Fibroblast of mammary gland (primary cell): ENCODE measurements at regions not wholly inside any gene's neighbourhood (a gene's known extent, or its start where the extent isn't known, plus 50 kb on each side); places are given as distances from the start of the nearest gene placed in this dataset.
"Not testable (repeated sequence)": the region's sequence is repeated elsewhere in the genome, so short reads cannot be mapped to it uniquely, and the experiment has no call there.

Experiments used
- DNase-seq: peaks from one replicate; pipeline ENCODE4 v3.0.0-alpha.2; 2010; ENCODE audit warnings: low read depth
- H3K4me3 ChIP-seq: 2 replicates; pipeline ENCODE4 v1.5.1; 2011; ENCODE audit warnings: low read depth, mild to moderate bottlenecking, low read length, moderate library complexity; ENCODE audit not compliant: control insufficient read depth
- TF ChIP-seq, protein P1 (sequence below): conservative IDR thresholded peaks from 2 replicates; pipeline ENCODE4 v1.5.1; 2011; ENCODE audit warnings: low read depth, low read length, inconsistent platforms; ENCODE audit not compliant: control insufficient read depth, insufficient read depth

DNA sequence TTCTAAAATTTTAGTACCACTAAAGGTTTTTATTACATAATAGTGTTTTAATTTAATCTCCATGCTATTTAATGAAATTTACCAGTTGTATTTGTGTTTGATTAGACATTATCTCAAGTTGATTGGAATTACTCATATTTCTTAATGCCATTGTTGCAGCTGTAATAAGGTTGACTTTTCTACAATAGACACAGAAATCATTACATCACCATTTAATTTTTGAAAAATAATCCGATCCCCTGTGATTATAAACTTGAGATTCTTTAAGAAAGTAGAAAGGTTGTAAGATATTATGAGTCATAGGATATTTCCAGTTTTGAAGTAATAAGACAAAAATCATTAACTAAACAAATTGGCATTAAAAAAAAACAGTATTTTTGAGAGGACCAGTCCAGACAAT is 161.4 kb downstream of the PRL start:
- DNase-seq = no peak
- H3K4me3 ChIP-seq = no peak overlapping the region
- TF ChIP-seq, protein P1, sequence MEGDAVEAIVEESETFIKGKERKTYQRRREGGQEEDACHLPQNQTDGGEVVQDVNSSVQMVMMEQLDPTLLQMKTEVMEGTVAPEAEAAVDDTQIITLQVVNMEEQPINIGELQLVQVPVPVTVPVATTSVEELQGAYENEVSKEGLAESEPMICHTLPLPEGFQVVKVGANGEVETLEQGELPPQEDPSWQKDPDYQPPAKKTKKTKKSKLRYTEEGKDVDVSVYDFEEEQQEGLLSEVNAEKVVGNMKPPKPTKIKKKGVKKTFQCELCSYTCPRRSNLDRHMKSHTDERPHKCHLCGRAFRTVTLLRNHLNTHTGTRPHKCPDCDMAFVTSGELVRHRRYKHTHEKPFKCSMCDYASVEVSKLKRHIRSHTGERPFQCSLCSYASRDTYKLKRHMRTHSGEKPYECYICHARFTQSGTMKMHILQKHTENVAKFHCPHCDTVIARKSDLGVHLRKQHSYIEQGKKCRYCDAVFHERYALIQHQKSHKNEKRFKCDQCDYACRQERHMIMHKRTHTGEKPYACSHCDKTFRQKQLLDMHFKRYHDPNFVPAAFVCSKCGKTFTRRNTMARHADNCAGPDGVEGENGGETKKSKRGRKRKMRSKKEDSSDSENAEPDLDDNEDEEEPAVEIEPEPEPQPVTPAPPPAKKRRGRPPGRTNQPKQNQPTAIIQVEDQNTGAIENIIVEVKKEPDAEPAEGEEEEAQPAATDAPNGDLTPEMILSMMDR = no peak

DNA sequence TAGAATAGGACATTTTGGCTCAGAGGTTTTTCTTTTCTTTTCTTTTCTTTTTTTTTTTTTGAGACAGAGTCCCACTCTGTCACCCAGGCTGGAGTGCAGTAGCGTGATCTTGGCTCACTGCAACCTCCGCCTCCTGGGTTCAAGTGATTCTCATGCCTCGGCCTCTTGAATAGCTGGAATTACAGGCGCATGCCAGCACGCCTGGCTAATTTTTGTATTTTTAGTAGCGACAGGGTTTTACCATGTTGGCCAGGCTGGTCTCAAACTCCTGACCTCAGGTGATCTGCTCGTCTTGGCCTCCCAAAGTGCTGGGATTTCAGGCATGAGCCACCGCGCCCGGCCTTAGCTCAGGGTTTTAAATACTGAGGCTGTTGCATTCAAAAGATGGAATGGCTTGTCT is 156.1 kb downstream of the PRL start:
- H3K4me3 ChIP-seq, DNase-seq: not testable (repeated sequence)

DNA sequence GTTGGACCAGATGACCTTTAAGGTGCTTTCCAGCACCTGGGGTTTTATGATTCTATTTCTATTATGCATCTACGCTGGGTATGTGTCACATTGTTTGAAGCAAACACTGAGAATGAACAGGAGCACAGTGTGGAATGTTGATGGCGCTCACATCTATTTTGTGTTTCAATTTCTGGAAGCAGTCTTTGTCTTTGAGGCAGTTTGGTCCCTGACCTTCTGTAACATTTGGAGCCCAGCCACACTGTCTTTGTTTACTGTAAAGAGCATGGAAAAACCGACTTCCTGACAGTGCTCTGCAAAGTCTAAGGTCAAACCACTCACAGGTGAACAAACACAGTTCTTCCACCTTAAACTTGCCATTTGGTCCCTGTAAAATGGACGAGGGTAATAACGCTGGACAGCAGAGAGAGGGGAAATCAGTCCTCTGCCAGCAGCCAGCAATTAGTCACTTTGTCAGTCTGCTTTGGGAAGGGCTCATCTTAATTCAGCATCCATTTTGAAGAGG is 155.5 kb downstream of the PRL start:
- TF ChIP-seq, protein P1 = no peak
- H3K4me3 ChIP-seq = no peak overlapping the region
- DNase-seq = no peak

DNA sequence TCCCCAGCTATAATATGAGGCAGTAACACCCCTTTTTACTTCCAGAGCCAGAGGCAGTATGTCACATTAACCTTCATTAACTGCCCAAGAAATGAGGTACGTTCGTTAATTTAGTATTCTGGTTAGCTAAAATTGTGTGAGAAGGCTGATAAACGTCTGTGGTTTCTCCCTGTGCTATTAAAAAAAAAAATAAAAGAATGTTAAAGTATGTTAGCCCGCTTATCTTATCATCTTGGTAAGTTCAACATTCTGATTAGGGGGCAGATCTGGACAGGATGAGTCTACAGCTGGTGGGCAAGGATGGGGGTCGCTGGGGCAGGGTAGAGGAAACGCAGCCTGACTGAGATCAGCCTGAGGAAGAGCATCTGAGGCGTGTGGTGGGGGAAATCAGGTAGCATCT is 154.0 kb downstream of the PRL start:
- TF ChIP-seq, protein P1 = no peak
- DNase-seq = no peak
- H3K4me3 ChIP-seq = no peak overlapping the region

DNA sequence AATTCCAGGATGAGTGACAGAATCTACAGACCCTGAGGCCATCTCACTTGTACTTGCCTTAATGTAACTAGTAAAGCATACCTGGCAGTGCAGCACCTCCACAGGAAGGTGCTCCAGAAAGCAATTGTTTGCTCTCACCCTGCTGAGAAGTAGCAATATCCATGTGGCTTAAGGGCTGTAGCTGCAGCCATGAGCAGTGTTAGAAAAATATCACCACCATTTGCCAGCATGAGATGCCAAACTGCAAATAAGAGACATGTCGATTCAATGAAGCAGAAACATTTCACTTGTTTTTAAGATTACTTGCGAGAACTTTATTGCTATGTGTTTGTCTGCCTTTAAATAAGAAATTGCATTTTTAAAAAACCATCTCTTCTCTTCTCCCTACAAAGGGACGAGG is 151.5 kb downstream of the PRL start:
- DNase-seq = no peak
- TF ChIP-seq, protein P1 = no peak
- no peak overlapping the region for H3K4me3 ChIP-seq

DNA sequence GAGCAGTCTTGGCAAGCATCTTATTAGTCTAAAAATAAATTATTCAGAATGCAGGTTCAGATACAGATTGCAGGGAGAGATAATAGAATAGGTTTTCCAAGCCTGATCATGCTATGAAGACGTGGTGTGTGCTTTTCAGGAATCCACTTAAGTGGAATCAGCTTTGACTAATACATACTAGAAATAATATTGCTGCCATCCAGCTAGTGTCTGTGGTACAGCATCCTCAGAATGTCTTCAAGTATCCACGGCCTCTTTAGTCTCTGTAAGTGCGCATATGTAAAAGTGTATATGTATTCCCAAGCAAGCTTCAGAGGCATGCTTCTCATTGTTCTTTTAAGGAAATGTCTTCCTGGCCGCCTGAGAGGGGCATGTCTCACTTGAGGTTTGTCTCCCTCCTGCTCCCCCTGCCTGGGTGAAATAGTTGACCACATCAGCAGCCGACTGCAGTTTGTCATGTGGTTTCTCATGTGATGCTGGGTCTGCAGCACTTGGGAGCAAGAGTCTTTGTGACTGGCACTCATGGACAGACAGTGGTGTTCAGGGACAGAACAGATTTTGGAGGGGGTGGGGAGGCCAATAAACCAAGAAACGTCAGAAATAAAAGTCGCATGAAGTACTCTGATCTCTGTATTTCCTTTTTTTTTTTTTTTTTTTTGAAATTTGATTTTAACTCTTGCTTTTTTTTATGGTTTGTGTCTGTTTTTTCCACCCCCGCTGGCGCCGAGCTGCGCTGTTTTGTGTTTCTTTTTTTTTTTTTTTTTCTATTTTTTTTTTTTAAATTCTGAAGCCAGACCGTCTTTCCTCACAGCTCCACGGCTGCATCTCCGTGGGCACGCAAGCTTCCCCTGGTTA is 150.8 kb downstream of the PRL start:
- TF ChIP-seq, protein P1 = peak; percentile 23
- H3K4me3 ChIP-seq = peak overlapping the region; percentile 48
- peak; percentile 69 for DNase-seq

DNA sequence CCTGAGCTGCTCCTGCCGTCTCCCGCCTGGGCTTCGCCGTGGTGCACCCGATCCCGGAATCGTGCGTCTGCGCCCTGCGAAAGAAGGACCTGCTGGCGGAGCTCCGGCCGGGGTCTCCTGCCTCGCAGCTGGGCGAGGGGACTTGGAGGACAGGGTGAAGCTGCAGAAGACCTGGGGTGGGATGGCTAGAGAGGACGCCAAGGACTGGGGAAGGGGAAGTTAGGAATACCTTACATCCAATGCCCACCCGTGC is 150.2 kb downstream of the PRL start:
- peak overlapping the region; percentile 48 for H3K4me3 ChIP-seq

More for the DNA sequence above, 150.2 kb downstream of the PRL start:
- TF ChIP-seq, protein P1 = no peak
- no peak for DNase-seq
